ENCODE measurements at regions not wholly inside any gene's neighbourhood (a gene's known extent, or its start where the extent isn't known, plus 50 kb on each side); places are given as distances from the start of the nearest gene placed in this dataset.

DNA sequence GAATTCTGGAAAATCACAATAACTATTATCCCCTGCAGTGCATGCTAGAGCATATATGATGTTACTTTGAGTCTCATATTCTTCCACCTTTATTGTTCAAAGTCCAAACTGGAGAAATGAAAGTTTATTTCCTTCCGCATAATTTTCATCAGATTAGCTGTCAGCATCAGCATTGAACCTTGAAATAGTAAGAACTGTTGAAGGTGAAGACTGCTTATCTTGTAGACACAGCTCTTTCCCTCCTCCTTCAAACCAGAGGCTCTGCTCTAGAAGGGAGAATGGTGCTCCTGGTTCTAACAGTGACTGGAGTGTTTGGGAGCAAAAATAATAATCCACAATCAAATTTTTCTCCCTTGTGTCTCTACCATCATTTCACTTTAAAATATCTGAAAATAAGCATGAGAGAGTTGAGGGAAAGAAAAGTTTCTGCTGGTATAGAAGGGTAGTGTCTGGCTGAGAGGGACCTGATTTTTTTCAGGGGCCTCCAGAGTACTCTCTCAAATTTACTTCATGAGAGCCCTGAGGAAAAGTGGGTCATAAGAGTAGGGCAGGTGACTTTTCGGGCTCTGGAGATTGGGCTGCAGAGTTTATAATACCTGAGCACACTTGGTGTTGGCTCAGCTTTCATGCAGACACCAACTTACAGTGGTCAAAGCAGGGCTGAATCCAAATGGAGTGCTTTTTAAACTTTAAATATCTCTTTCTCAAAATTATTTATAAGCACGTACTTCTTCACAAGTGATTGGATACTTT, 170.4 kb downstream of the ZDHHC21 start:
- TF ChIP-seq, protein P1, sequence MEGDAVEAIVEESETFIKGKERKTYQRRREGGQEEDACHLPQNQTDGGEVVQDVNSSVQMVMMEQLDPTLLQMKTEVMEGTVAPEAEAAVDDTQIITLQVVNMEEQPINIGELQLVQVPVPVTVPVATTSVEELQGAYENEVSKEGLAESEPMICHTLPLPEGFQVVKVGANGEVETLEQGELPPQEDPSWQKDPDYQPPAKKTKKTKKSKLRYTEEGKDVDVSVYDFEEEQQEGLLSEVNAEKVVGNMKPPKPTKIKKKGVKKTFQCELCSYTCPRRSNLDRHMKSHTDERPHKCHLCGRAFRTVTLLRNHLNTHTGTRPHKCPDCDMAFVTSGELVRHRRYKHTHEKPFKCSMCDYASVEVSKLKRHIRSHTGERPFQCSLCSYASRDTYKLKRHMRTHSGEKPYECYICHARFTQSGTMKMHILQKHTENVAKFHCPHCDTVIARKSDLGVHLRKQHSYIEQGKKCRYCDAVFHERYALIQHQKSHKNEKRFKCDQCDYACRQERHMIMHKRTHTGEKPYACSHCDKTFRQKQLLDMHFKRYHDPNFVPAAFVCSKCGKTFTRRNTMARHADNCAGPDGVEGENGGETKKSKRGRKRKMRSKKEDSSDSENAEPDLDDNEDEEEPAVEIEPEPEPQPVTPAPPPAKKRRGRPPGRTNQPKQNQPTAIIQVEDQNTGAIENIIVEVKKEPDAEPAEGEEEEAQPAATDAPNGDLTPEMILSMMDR (IDR thresholded peaks at IDR 0.05): no peak
- TF ChIP-seq POLR2AphosphoS5 (IDR thresholded peaks at IDR 0.05; ENCODE audit: low read depth, low read length) (no peak), TEAD4 (IDR thresholded peaks at IDR 0.05; ENCODE audit: borderline replicate concordance, insufficient read depth) (no peak)
